CD14-positive monocyte (primary cell): ENCODE measurements at regions not wholly inside any gene's neighbourhood (a gene's known extent, or its start where the extent isn't known, plus 50 kb on each side); places are given as distances from the start of the nearest gene placed in this dataset.

Source experiments
- DNase-seq, 3 donors: peaks; one replicate each; pipeline ENCODE4 v3.0.0-alpha.2; 2011 to 2022
- H2AFZ ChIP-seq: 2 replicates; pipeline ENCODE4 v1.6.0; 2012; ENCODE audit warnings: mild to moderate bottlenecking, low read depth, low read length, inconsistent platforms; ENCODE audit not compliant: insufficient read depth, poor library complexity, severe bottlenecking
- H3K27ac ChIP-seq, 2 donors: 1 replicate in 1 of 2; 2 replicates in 1 of 2; pipeline ENCODE4 v1.5.1; 2012 to 2013; ENCODE audit warnings: low read length in 2 of 2, control low read depth in 1 of 2, inconsistent platforms in 1 of 2, low read depth in 1 of 2, mild to moderate bottlenecking in 1 of 2
- H3K27me3 ChIP-seq, 2 donors: one replicate each; pipeline versions ENCODE4 v1.6.0 to v1.6.1; 2011 to 2013; ENCODE audit warnings: low read length in 2 of 2; ENCODE audit not compliant: control insufficient read depth in 2 of 2, insufficient read depth in 2 of 2
- H3K36me3 ChIP-seq, 2 donors: replicated peaks in 1 of 2; 1 replicate in 1 of 2; 2 replicates in 1 of 2; pipeline versions ENCODE4 v1.5.1 to v1.6.1; 2012 to 2013; ENCODE audit warnings: low read length in 2 of 2, control low read depth in 1 of 2, inconsistent platforms in 1 of 2, mild to moderate bottlenecking in 1 of 2; ENCODE audit not compliant: insufficient read depth in 2 of 2, control insufficient read depth in 1 of 2
- H3K4me1 ChIP-seq, 2 donors: 1 replicate in 1 of 2; 2 replicates in 1 of 2; pipeline versions ENCODE4 v1.5.1 to v1.6.1; 2012 to 2013; ENCODE audit warnings: low read length in 2 of 2, control low read depth in 1 of 2, inconsistent platforms in 1 of 2, mild to moderate bottlenecking in 1 of 2, moderate library complexity in 1 of 2; ENCODE audit not compliant: insufficient read depth in 2 of 2, control insufficient read depth in 1 of 2
- H3K4me2 ChIP-seq: replicated peaks from 2 replicates; pipeline ENCODE3; 2012; ENCODE audit warnings: low read length, moderate library complexity, mild to moderate bottlenecking; ENCODE audit not compliant: poor library complexity, severe bottlenecking; ENCODE audit errors: extremely low read depth
- H3K4me3 ChIP-seq, 3 experiments: fragments of 200-600 bp in 1 of 3; sonication (generic) in 1 of 3; replicated peaks in 1 of 3; 1 replicate in 2 of 3; 2 replicates in 1 of 3; pipeline ENCODE4 v1.5.1; 2011 to 2013; ENCODE audit warnings: low read length in 3 of 3, mild to moderate bottlenecking in 3 of 3, control low read depth in 2 of 3, low read depth in 2 of 3, inconsistent platforms in 1 of 3, moderate library complexity in 1 of 3
- H3K79me2 ChIP-seq: 2 replicates; pipeline ENCODE4 v1.6.0; 2012; ENCODE audit warnings: mild to moderate bottlenecking, control low read depth, inconsistent platforms, low read length, moderate library complexity; ENCODE audit not compliant: insufficient read depth
- H3K9ac ChIP-seq: 2 replicates; pipeline ENCODE4 v1.6.0; 2017; ENCODE audit warnings: low read length, mild to moderate bottlenecking; ENCODE audit not compliant: insufficient read depth, poor library complexity, severe bottlenecking
- H3K9me3 ChIP-seq, 2 donors: replicated peaks in 1 of 2; 1 replicate in 1 of 2; 2 replicates in 1 of 2; pipeline versions ENCODE4 v1.5.1 to v1.6.1; 2012 to 2013; ENCODE audit warnings: low read length in 2 of 2, control low read depth in 1 of 2; ENCODE audit not compliant: control insufficient read depth in 1 of 2, insufficient read depth in 1 of 2
- H4K20me1 ChIP-seq: 2 replicates; pipeline ENCODE4 v1.6.0; 2012; ENCODE audit warnings: mild to moderate bottlenecking, low read length, control low read depth, moderate library complexity; ENCODE audit not compliant: insufficient read depth
- H3K27ac Mint-ChIP-seq, 7 donors: one replicate each; pipeline ENCODE4 v1.8.0; 2020; ENCODE audit warnings: mild to moderate bottlenecking in 7 of 7, mixed read lengths in 7 of 7, moderate library complexity in 6 of 7, inconsistent platforms in 2 of 7
- H3K27me3 Mint-ChIP-seq, 3 donors: one replicate each; pipeline ENCODE4 v1.8.0; 2021 to 2022; ENCODE audit warnings: low read depth in 3 of 3, mild to moderate bottlenecking in 3 of 3, mixed read lengths in 3 of 3, moderate library complexity in 3 of 3, inconsistent platforms in 1 of 3
- H3K36me3 Mint-ChIP-seq, 2 donors: one replicate each; pipeline ENCODE4 v1.8.0; 2020; ENCODE audit warnings: mixed read lengths in 2 of 2, inconsistent platforms in 1 of 2, mild to moderate bottlenecking in 1 of 2
- H3K4me1 Mint-ChIP-seq: one replicate; pipeline ENCODE4 v1.8.0; 2020; ENCODE audit warnings: mild to moderate bottlenecking, mixed read lengths
- H3K4me3 Mint-ChIP-seq, 2 donors: one replicate each; pipeline ENCODE4 v1.8.0; 2020; ENCODE audit warnings: mild to moderate bottlenecking in 2 of 2, mixed read lengths in 2 of 2, moderate library complexity in 1 of 2
- H3K9me3 Mint-ChIP-seq, 7 donors: one replicate each; pipeline ENCODE4 v1.8.0; 2020 to 2022; ENCODE audit warnings: mixed read lengths in 7 of 7, mild to moderate bottlenecking in 6 of 7, moderate library complexity in 6 of 7, inconsistent platforms in 2 of 7
- CTCF ChIP-seq: fragments of 200-600 bp; IDR thresholded peaks from one replicate; pipeline ENCODE4 v1.8.0; 2022; ENCODE audit warnings: antibody characterized with exemption, mild to moderate bottlenecking
- WGBS: methylation state at CpG from one replicate; pipeline ENCODE4 v1.1.5; 2013; ENCODE audit warnings: missing lambda C conversion rate; ENCODE audit not compliant: insufficient coverage; 5-methylcytosine and 5-hydroxymethylcytosine counted together
- intact Hi-C, 2 donors: fragments of 100-400 bp; cut with micrococcal nuclease; formaldehyde crosslinking; loops; one replicate each; pipeline versions ENCODE4 v1.15.0 to v1.15.1; 2023

- Histone ChIP-seq H3K27ac (no peak overlapping the region), H3K27me3 (no peaks in the 10 kb centered on the region), H4K20me1 (no peaks in the 10 kb centered on the region), H3K79me2 (no peaks in the 10 kb centered on the region), H3K4me1 (no peaks in the 10 kb centered on the region), H3K9ac (no peak overlapping the region), H3K4me3 (no peak overlapping the region), H3K36me3 (no peaks in the 10 kb centered on the region), H3K4me2 (no peak overlapping the region), H3K9me3 (peaks cover 0 to 6% of the 10 kb centered on the region in 2 donors), H2AFZ (no peak overlapping the region)
- DNase-seq: no peak
- H3K9me3 Mint-ChIP-seq: peaks cover 0 to 13% (median 3%) of the 10 kb centered on the region in 7 donors
- intact Hi-C loops: no loop called here
- H3K27ac Mint-ChIP-seq: no peak overlapping the region
- TF ChIP-seq CTCF: no peak
- no peaks in the 10 kb centered on the region for H3K4me1 Mint-ChIP-seq
- no peaks in the 10 kb centered on the region for H3K36me3 Mint-ChIP-seq
- no peaks in the 10 kb centered on the region for H3K27me3 Mint-ChIP-seq
- no peak overlapping the region for H3K4me3 Mint-ChIP-seq
These were observed 771.1 kb downstream of the NR2F2 start for GRCh38 chr15:97101572-97101971.

GRCh38 chr15:97114900-97115760 is 784.6 kb downstream of the NR2F2 start:
- intact Hi-C loops: no loop called here
- TF ChIP-seq CTCF: no peak
- DNase-seq: no peak
- no peak overlapping the region for H3K9ac ChIP-seq
- peaks cover 6 to 14% of the 10 kb centered on the region in 2 donors for H3K9me3 ChIP-seq
- no peaks in the 10 kb centered on the region for H4K20me1 ChIP-seq
- no peak overlapping the region for H3K27ac Mint-ChIP-seq
- H3K27ac ChIP-seq: no peak overlapping the region
- no peak overlapping the region for H3K4me3 Mint-ChIP-seq
- H3K4me1 ChIP-seq: no peaks in the 10 kb centered on the region
- H3K9me3 Mint-ChIP-seq: peaks cover 0 to 14% (median 4%) of the 10 kb centered on the region in 7 donors
- peaks cover 0 to 2% (median 0%) of the 10 kb centered on the region in 3 donors for H3K27me3 Mint-ChIP-seq
- H3K4me3 ChIP-seq: no peak overlapping the region
- H2AFZ ChIP-seq: no peak overlapping the region
- no peaks in the 10 kb centered on the region for H3K36me3 ChIP-seq
- no peaks in the 10 kb centered on the region for H3K27me3 ChIP-seq
- H3K4me1 Mint-ChIP-seq: no peaks in the 10 kb centered on the region
- H3K4me2 ChIP-seq: no peak overlapping the region
- no peaks in the 10 kb centered on the region for H3K36me3 Mint-ChIP-seq
- no peaks in the 10 kb centered on the region for H3K79me2 ChIP-seq
- 97% methylated on average over 3 of the region's 9 CpGs for WGBS
